Inferior parietal cortex (tissue), 1 donor: ENCODE measurements at regions not wholly inside any gene's neighbourhood (a gene's known extent, or its start where the extent isn't known, plus 50 kb on each side); places are given as distances from the start of the nearest gene placed in this dataset.
"Not testable (repeated sequence)": the region's sequence is repeated elsewhere in the genome, so short reads cannot be mapped to it uniquely, and the experiment has no call there.

Source experiments
- DNase-seq: peaks from one replicate; pipeline ENCODE4 v3.0.0-alpha.2; 2016; ENCODE audit errors: extremely low spot score

GRCh38 chr4:11054937-11055336 lies 370.4 kb upstream of the CLNK start:
- DNase-seq, result not testable (repeated sequence)

GRCh38 chr4:11053601-11054220 lies 369.1 kb upstream of the CLNK start:
- DNase-seq, result no peak

- no peak for DNase-seq
Measured at GRCh38 chr4:11051181-11051580, 366.6 kb upstream of the CLNK start.

GRCh38 chr4:11050766-11051165 lies 366.2 kb upstream of the CLNK start:
- DNase-seq, result no peak

- no peak for DNase-seq
Measured at GRCh38 chr4:11049001-11049400, 364.4 kb upstream of the CLNK start.

GRCh38 chr4:11042760-11043159 lies 358.2 kb upstream of the CLNK start:
- no peak for DNase-seq

- no peak for DNase-seq
Measured at GRCh38 chr4:11039634-11040131, 355.1 kb upstream of the CLNK start.

- DNase-seq, result no peak
Measured at GRCh38 chr4:11038926-11039325, 354.4 kb upstream of the CLNK start.

GRCh38 chr4:11037637-11038036 lies 353.1 kb upstream of the CLNK start:
- no peak for DNase-seq

GRCh38 chr4:11028334-11028733 lies 343.8 kb upstream of the CLNK start:
- no peak for DNase-seq

GRCh38 chr4:11021333-11021732 lies 336.8 kb upstream of the CLNK start:
- DNase-seq, result no peak

- DNase-seq, result no peak
Measured at GRCh38 chr4:11019451-11020240, 335.1 kb upstream of the CLNK start.

GRCh38 chr4:11014199-11014598 lies 329.6 kb upstream of the CLNK start:
- no peak for DNase-seq

GRCh38 chr4:11013094-11013664 lies 328.6 kb upstream of the CLNK start:
- DNase-seq, result no peak

GRCh38 chr4:11011249-11011648 lies 326.7 kb upstream of the CLNK start:
- DNase-seq, result no peak

- DNase-seq, result no peak
Measured at GRCh38 chr4:11010624-11011023, 326.1 kb upstream of the CLNK start.

GRCh38 chr4:11009281-11009680 lies 324.7 kb upstream of the CLNK start:
- no peak for DNase-seq

- no peak for DNase-seq
Measured at GRCh38 chr4:11005300-11005699, 320.7 kb upstream of the CLNK start.

GRCh38 chr4:11004818-11005217 lies 320.2 kb upstream of the CLNK start:
- no peak for DNase-seq

GRCh38 chr4:11002961-11003360 lies 318.4 kb upstream of the CLNK start:
- no peak for DNase-seq

GRCh38 chr4:10998846-10999245 lies 314.3 kb upstream of the CLNK start:
- no peak for DNase-seq

GRCh38 chr4:10984815-10985214 lies 300.2 kb upstream of the CLNK start:
- DNase-seq, result no peak
